GM12864 (cell line): ENCODE measurements at regions not wholly inside any gene's neighbourhood (a gene's known extent, or its start where the extent isn't known, plus 50 kb on each side); places are given as distances from the start of the nearest gene placed in this dataset.

Source experiments
- DNase-seq: peaks from one replicate; pipeline ENCODE4 v3.0.0-alpha.2; 2011; ENCODE audit warnings: low read depth
- H3K4me3 ChIP-seq: 2 replicates; pipeline ENCODE4 v1.5.1; 2011; ENCODE audit warnings: mild to moderate bottlenecking, low read depth, low read length, control low read depth
- TF ChIP-seq, protein P1 (sequence below): IDR thresholded peaks from 2 replicates; pipeline ENCODE4 v1.5.1; 2011; ENCODE audit warnings: low read depth, mild to moderate bottlenecking, moderate library complexity, low read length, control low read depth, inconsistent platforms; ENCODE audit errors: missing control alignments

DNA sequence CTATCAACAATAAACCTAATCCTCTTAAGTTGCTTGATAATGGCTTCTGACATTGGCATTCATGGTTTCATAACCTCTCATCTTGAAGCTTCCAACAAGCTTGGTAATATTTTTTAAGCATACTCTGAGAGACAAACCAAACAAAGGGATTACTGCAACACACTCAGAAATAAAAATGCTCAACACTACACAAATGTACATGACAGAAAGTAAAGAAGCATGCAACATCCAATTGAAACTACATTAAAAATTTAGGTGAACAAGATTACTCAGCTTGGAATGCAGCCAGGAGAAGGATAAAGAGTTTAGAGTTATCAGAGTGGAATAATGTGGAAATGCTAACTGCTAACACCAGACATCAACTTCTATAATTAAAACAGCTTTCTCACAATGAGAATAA lies 1136.6 kb upstream of the PABPC4L start:
- TF ChIP-seq, protein P1, sequence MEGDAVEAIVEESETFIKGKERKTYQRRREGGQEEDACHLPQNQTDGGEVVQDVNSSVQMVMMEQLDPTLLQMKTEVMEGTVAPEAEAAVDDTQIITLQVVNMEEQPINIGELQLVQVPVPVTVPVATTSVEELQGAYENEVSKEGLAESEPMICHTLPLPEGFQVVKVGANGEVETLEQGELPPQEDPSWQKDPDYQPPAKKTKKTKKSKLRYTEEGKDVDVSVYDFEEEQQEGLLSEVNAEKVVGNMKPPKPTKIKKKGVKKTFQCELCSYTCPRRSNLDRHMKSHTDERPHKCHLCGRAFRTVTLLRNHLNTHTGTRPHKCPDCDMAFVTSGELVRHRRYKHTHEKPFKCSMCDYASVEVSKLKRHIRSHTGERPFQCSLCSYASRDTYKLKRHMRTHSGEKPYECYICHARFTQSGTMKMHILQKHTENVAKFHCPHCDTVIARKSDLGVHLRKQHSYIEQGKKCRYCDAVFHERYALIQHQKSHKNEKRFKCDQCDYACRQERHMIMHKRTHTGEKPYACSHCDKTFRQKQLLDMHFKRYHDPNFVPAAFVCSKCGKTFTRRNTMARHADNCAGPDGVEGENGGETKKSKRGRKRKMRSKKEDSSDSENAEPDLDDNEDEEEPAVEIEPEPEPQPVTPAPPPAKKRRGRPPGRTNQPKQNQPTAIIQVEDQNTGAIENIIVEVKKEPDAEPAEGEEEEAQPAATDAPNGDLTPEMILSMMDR: no peak
- no peak for DNase-seq
- H3K4me3 ChIP-seq: no peak overlapping the region

DNA sequence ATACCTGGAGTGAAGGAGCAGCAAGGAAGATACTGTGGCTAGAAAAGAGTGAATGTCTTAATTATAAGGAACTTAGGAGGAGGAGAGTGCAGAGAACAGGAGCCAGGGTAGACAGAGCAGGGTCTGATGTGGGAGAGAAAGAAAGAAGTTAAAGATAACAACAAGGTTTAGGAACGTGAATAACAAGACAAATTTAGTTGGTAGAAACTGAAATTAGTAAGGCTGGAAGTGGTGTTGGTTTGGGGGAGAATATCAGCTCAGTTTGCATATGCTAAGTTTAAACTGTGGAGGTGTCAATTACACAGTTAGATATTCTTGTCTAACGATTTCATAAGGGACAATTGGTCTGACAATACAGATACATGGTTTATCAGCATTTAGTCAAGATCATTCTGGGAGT lies 1123.7 kb upstream of the PABPC4L start:
- H3K4me3 ChIP-seq: no peak overlapping the region
- TF ChIP-seq, protein P1: no peak
- no peak for DNase-seq

DNA sequence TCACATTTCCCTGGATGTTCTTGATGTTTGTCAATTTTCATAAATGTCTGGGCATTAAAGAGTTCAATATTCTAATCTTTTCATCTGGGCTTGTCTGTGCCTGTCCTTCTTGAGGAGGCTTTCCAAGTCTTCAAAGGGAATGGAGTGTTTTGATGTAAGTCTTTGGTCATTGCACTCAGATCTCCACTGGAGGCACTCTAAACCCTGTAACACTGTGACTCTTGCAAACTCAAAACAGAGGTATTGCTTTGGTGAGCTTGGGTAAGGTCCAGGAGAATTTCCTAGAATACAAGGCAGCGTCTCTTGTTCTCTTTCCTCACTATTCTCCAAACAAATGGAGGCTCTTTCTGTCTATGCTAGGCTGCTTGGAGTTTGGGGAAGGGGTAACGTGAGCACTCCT lies 1118.1 kb upstream of the PABPC4L start:
- DNase-seq: no peak
- TF ChIP-seq, protein P1: no peak
- H3K4me3 ChIP-seq: no peak overlapping the region

DNA sequence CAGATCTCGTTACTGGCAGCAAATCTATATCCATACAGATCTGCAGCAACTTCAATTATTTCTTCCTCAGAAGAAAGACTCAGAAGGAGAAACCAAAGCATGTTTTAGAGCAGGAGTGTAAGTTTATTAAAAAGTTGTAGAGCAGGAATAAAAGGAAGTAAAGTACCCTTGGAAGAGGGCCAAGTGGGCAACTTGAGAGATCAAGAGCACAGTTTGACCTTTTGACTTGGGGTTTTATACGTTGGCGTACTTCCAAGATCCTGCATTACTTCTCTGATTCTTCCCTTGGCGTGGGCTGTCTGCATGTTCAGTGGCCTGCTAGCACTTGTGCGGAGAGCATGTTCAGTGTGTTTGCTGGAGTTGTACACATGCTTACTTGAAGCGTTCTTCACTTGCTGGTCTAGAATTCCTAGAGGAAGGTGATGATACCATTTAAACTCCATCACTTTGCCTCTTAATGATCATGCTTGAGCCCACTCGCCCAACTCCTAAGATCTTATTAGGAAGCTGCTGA lies 1114.7 kb upstream of the PABPC4L start:
- TF ChIP-seq, protein P1: no peak
- DNase-seq: no peak
- H3K4me3 ChIP-seq: no peak overlapping the region

DNA sequence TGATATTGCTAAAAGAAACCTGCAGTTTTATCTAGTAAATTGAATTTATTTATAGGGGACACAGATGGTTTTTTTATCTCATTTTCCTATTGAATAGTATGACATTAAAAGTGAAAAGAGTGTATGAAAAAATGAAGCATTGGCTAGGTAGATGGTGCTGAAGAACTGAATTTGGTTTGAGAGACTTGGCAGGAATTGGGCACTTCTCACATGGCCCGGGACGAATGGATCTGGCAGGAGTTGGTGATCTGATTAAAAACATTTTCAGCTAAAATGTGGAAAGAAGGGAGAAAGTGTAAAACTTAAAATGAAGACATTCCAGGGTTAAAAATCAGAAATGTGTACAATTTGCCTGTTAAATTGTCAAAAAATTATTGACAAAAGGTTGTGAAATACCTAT lies 1088.5 kb upstream of the PABPC4L start:
- H3K4me3 ChIP-seq: no peak overlapping the region

DNA sequence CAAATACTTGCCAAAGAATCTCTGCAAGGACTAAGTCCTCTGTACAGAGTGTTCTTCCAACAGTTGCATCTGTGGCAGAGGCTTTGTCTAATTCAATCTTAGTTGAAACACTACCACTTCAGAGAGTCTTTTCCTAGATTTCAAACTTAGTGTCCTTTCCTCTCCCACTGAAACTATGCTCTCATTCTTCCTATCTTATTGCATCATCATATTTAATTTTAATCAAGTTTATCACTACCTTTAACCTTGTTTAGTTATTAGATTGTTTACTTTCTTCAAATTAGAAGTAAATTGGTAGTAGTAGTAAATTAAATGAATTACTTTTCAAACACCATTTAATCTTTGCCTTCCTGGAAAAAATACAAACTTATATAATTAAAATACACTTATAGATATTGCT lies 1082.3 kb upstream of the PABPC4L start:
- TF ChIP-seq, protein P1: no peak
- no peak overlapping the region for H3K4me3 ChIP-seq
- no peak for DNase-seq

More for the DNA sequence above, 1088.5 kb upstream of the PABPC4L start:
- no peak for DNase-seq
- TF ChIP-seq, protein P1: no peak

DNA sequence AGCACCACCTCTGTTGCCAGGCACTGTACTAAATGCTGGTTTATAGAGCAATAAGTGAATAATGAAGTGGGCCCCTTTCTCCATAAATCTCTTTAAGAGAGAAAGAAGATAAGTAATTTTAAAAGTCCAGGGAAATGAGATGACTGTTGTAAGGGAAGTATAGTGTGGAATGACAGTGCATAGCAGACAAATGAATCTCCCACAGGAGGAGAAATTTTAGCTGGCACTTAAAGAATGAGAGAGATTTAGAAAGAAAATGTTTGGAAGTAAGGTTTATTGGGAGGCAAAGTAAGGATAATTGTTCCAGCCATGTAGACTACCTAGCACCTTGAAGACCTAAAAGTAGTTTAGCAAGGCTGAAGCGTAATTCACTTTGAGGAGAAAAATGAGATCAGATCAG lies 1081.1 kb upstream of the PABPC4L start:
- DNase-seq: no peak
- TF ChIP-seq, protein P1: no peak
- H3K4me3 ChIP-seq: no peak overlapping the region
